ENCODE measurements at regions not wholly inside any gene's neighbourhood (a gene's known extent, or its start where the extent isn't known, plus 50 kb on each side); places are given as distances from the start of the nearest gene placed in this dataset.
"Not testable (repeated sequence)": the region's sequence is repeated elsewhere in the genome, so short reads cannot be mapped to it uniquely, and the experiment has no call there.

DNA sequence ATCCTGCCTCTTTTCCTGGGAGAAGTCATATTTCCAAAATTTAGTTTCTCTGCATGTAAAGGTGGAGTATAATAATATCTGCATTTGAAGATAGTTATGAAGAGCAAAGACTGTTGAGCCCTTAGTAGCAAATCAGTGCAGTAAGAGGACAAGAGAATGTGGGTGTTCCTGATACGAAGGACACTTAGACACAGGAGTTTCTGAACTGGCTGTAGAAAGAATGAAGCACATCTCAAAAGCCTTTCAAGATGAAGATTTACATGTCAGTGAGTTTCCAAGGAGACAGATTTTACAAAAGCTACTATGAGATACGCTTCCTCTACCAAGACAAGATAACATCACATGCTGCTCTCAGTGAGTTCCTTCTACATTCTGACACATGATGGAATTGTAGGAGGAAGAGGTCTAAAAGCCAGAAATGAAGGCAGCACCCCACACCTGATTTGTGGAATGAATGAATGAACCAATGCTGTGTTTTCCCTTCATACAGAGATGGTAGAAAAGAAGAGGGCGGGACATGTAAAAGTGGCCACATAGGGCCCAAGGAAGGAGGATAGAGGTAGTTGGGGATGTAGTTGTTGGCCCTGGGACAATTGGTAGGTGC, 173.6 kb upstream of the PDE1C start:
- intact Hi-C loops (cut with micrococcal nuclease): no loop called here
- DNase-seq (no peak), ATAC-seq (no peak)

DNA sequence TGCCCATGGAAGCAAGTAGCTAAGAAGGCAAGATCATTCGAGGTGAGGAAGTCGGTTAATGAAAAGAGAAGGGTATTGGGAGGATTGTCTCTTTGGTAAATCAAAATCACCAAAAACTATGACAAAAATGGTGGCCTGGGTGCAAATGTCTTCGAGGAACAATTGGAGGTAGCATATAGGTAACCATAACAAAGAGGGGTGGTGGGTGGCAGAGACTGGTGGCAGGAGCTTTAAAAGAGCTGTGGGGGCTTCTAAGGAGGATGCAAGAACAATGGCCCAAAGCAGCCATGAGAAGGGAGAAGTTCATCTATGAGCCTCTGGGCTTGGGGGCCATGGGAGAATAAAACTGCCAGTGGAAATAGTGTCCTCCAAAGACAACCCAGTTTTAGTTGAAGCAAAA, 172.2 kb upstream of the PDE1C start:
- intact Hi-C loops (cut with micrococcal nuclease): no loop called here
- ATAC-seq (no peak), DNase-seq (no peak)

DNA sequence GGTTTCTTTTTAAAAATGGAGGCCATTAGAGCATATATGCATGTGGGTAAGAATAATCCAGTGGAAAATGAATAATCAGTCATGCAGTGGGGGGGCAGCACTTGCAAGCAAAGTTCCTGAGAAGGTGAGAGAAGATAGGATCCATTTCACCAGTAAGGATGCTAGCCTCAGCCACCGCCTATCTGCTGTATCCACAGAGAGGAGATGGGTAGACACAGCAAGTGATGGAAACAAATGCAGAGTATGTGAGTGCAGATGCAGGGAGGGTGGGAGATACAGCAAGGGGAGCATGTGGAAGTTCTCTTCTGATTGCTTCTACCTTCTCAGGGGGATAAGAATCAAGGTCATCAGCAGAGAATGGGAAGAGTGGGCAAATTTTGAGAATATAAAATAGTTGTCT, 171.4 kb upstream of the PDE1C start:
- ATAC-seq (no peak), DNase-seq (no peak)
- intact Hi-C loops (cut with micrococcal nuclease): no loop called here

DNA sequence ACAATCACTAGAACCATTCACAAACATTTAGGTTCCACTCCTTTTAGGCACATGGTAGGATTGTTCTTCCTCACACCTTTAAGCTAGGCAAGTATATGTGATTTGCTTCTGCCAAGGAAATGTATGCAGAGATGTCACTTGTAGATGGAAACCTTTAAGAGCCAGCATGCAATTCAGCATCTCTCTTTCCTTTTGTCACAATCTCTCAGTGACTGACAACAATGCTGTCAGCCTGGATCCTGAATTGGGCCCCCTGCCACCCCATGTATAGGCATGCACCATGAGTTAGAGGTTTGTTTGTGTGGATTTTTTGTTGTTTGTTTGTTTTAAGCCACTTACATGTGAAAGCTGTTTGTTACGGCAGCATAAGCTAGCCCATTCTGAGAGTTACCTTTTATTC, 169.6 kb upstream of the PDE1C start:
- intact Hi-C loops (cut with micrococcal nuclease): no loop called here
- no peak for ATAC-seq
- no peak for DNase-seq

DNA sequence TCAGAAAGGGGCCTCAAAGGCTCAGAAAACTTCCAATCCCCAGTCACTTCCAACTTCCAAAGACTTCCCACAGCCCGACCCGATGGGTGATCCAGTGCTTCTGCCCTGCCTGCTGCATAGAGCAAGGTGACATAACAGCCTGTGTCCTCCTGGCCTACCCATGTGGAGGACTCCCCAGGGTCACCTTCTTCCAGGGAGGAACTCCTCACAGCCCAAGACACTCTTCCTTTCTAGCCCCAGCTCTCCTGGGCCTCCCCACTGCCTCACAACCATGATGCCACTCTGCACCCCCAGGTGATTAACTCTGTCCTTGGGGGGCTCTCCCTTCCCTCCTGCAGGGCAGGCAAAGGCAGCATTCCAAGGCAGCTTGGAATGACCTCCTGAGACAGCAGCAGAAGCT, 158.4 kb upstream of the PDE1C start:
- intact Hi-C loops (cut with micrococcal nuclease): no loop called here
- DNase-seq (no peak), ATAC-seq (no peak)

DNA sequence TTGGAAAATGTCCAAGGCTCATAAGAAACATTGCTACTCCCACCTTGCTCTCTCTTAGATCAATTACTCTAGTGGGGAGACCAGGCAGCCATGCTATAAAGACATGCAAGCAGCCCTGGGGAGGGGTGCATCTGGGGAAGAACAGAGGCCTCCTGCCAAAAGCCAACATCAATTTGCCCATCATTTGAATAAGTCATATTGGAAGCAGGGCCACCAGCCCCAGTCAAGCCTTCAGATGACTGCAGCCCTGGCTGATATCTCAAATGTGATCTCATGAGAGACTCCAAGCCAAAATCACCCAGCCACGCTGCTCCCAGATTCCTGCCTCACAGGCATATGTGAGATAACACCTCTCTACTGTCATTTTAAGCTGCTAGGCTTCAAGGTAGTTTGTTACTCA, 157.5 kb upstream of the PDE1C start:
- DNase-seq (no peak), ATAC-seq (no peak)
- intact Hi-C loops (cut with micrococcal nuclease): no loop called here

DNA sequence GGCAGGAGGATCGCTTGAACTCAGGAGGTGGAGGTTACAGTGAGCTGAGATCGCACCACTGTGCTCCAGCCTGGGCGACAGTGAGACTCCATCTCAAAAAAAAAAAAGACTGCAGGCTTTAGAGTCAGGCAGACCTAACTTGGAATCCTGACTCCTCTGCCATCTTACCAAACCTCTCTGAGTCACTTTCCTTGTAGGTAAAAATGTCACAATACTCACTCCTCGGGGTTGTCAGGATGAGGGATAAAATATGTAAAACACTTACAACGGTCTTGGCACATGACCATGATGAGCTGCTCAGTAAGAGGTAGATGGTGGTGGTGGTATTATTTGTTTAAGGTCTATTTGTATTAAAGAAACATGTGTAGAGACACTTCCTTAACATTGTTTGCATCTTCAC, 154.1 kb upstream of the PDE1C start:
- intact Hi-C loops (cut with micrococcal nuclease): no loop called here
- no peak for DNase-seq
- ATAC-seq: no peak

DNA sequence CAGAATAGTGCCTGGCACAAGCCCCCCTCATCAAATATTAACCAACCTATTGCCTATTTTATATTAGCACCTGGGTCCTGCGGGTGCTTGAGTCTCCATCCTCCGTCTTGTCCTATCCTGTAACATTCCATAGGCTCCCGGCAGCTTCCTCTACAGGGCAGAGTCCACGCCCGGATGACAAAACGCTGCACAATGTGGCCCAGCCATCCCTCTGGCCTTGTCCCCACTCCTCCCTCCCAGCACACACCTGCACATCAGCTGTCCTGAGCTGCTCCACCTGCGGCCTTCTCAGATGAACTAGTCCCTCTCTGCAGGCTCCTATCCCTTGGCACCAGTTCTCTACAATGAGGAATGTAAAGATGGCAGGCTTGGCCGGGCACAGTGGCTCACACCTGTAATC, 153.5 kb upstream of the PDE1C start:
- ATAC-seq (no peak), DNase-seq (no peak)
- intact Hi-C loops (cut with micrococcal nuclease): no loop called here

DNA sequence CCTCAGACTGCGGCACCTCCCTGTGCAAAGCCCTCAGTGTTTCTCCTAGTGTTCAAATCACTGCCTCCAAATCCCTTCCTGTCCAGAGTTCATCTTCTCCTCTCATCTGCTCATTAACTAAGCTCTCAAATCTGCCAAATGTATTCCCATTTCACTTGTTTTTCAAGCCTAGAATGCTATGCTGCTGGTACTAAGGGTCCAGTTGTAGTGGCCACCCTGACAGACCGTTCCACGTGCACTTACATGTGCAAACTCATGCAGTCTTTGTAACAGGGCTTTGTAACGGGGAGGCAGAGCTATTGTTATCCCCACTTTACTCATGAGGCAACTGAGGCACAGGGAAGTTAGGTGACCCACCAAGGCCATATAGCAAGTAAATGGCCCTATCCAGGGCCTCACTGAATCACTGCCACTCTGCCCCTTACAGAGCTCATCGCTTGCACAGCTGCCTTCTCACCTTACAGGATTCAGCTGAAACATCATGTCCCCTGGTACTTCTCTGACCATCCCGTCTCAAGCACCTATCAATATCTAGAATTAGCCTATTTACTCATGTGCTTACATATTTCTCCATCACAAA, 153.0 kb upstream of the PDE1C start:
- DNase-seq (no peak), ATAC-seq (no peak)
- intact Hi-C loops (cut with micrococcal nuclease): no loop called here

DNA sequence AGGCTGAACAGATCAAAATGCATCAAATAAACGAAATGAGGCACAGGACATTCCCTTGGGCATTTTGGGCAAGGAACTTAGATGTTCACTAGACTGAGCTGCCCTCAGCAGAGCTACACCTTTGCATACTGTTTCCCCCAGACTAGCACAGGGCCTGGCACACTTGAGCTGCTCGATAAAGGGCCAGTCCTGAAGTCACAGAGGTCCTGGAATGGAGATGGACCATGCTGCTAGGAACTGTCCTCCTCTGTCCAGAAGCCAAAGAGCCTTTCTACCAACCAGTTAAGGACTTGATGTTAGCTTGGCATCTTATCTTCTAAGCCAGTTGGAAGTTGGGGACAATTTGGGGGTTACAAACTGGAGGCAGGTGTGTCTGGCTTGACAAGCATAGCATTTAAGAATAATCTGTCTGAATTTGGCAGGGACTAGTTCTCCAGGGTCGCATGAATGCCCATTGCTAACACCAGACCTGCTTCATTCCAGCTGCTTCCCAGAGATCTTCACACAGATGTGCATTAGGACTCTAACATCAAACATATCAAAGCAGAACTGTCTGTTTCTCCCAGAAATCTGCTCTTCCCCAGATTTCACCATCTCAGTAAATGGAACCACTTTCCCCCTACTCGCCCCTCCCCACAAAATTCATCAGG, 152.2 kb upstream of the PDE1C start:
- intact Hi-C loops (cut with micrococcal nuclease): no loop called here
- DNase-seq: no peak
- ATAC-seq: no peak

DNA sequence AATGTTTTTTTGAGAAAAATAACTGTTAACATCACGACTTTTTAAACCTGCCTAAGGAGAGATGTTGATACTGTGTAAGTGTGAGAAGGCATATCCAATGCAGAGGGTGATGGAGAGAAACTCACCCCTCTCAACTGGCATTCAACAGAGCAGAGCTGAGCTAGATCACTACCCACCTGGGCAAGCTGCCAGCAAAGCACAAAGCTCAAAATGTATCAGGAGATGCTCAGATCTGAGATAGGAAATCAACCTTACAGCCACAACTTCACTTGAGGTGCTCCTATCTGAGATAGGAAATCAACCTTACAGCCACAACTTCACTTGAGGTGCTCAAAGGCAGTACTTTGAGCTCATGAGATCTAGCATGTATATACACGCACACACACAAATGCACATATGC, 151.5 kb upstream of the PDE1C start:
- no peak for ATAC-seq
- DNase-seq: no peak
- intact Hi-C loops (cut with micrococcal nuclease): no loop called here

DNA sequence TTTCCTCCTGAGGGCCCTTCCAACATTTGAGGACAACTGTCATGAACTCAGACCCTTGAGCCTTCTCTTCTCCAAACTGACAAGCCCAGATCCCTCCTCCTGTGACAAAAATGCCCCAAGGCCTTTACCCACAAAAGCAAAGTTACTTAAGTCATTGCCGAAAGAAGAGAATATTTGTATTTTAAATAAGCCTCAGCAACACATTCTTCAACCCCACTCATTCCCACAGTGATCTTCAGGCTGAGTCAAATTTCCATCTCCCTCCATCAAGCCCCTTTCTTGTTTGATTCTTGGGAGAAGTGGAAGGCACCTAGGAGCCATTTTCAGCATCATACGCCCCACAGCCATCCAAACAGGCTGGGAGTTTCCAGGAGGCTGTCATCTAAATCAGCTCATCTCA, 150.8 kb upstream of the PDE1C start:
- ATAC-seq (no peak), DNase-seq (no peak)
- intact Hi-C loops (cut with micrococcal nuclease): no loop called here

DNA sequence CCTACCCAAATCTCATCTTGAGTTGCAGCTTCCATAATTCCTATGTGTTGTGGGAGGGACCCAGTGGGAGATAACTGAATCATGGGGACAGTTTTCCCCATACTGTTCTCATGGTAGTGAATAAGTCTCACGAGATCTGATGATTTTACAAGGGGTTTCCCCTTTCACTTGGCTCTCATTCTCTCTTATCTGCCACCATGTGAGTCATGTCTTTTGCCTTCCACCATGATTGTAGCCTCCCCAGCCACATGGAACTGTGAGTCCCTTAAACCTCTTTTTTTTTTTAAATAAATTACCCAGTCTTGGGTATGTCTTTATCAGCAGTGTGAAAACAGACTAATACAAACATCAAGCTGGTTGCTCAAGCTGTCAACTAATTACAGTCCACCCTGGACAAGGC, 149.6 kb upstream of the PDE1C start:
- intact Hi-C loops (cut with micrococcal nuclease); ATAC-seq; DNase-seq: not testable (repeated sequence)

DNA sequence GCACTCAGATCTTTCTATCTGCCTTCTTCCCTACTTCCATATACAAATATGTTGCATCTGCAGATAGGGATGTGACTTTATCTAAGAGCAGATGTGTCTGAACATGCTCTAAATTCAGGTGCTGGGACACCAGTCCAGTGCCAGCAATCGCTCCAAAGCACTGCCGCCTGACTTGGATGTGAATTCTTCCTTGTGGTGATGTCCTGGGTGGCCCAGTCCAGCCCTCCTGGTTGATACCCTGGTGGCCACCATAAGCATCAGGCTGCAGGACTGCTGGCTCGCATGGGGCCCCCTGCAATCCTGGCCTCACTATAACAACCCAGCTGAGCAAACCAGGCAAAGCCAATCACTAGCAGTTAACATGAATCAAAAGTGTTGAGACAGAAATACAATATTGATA, 149.2 kb upstream of the PDE1C start:
- intact Hi-C loops (cut with micrococcal nuclease): no loop called here
- ATAC-seq (no peak), DNase-seq (no peak)

DNA sequence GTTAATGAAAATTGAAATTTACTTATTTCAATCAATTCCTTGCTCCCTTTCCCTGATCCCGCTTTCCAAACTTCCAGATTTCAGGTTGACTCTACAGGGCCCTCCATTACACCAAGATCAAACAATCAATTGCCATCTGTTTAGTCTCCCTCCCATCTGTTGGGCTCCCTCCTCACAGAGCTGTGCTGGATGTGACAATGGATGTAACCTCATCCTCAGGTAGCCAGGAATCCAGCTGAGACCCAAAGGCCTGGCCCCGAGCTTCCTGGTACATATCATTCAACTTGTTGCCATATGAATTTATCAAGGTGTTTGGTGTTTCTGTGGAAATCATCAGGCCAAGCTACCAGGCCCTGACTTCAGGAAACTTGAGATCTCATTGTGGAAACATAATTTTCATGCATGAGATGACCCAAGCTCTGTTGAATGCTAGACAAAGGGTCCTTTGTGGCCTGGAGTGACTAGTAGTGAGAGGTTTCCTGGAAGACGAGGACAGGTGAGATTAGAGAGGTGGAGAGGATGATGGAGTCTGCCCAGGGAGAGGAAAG, 148.6 kb upstream of the PDE1C start:
- intact Hi-C loops (cut with micrococcal nuclease): no loop called here
- ATAC-seq (no peak), DNase-seq (no peak)

DNA sequence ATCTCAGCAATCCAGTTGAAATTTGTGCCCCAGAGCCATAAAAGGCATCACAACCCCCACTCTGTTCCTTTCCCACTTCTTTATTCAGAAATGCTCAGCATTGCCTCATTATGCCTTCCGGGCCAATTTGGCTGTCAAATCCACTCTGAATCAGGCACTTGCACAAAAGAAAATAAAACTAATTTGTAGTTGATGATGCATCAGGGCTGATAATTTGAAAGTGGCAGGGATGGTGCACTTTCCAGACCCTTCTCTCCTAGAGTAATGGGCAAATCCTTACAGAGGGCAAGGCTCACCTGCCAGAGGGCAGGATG, 147.9 kb upstream of the PDE1C start:
- no peak for DNase-seq
- peak; percentile 70 for ATAC-seq
- intact Hi-C loops (cut with micrococcal nuclease): no loop called here

DNA sequence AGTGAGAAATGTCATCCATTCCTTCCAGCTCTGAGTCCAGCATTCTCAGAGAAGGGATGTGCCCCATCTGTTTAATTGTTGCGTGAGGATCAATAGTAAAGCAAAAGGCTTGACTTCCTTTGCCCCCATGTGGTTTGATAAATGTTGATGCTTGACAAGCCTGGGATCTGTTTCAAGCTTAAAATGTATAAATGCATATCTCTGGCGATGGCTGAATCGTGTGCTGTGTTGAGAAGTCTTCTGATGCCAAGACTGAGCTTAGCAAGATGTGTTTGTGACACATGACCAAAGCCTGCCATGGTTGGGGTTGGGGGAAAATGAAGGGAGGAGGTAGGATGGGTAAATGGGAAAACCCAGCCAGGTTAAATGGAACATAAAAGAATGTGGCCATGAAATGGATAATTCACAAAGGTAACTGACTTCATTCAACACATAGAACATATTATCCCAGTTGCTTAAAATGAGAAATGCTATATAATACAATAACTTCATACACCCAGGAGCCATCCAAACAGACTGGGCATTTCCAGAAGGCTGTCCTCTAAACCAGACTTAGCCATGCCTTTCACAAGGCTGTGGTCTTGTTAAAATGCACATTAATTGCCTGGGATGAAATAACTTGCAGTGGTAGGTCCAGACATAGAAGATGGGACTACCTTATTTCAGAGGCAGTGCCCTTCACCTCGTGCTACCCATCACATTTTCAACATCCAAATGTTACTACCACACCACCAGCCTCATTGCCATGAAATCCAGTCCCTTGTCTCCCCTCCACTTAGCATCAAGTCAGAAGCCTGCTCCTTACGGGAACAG, 147.3 kb upstream of the PDE1C start:
- ATAC-seq (no peak), DNase-seq (no peak)
- intact Hi-C loops (cut with micrococcal nuclease): no loop called here

DNA sequence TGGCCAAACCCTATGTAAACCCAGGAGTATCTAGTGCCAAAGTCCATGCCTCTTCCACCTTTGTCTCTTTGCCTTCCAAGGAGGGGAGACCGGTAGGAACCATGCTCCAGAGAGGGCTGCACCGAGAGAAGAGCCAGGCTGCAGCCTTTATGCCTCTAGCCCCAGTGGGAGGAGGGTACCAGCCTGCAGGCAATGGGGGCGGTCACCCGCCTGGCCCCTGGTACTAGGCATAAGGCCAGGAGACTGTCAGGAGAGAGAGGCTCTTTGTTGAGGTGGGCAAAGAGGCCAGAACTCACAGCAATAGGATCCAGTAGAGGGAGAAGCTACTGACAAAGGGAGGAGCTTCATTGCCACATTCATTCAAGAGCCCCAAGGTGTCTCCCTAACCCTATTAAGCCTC, 146.6 kb upstream of the PDE1C start:
- ATAC-seq (no peak), DNase-seq (no peak)
- intact Hi-C loops (cut with micrococcal nuclease): no loop called here

DNA sequence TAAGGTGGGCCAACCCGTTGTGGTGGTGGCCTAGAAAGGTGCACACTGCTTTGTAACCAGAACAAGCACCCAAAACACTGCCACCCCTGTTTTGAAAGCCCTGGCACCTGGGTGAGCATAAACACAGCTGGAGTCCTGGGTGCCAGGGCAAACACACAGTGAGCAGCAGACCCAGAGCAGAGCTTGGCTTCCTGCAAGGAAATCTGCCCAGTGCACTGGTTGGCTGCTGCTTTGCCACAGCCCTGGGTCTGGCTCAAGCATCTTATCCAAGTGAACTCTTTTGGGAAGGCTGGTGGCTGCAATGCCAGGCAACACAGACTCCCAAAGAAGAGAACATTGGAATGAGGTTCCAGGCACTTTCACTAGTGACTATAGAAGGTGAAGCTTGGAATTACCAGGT, 145.5 kb upstream of the PDE1C start:
- ATAC-seq (no peak), DNase-seq (no peak)
- intact Hi-C loops (cut with micrococcal nuclease): no loop called here

DNA sequence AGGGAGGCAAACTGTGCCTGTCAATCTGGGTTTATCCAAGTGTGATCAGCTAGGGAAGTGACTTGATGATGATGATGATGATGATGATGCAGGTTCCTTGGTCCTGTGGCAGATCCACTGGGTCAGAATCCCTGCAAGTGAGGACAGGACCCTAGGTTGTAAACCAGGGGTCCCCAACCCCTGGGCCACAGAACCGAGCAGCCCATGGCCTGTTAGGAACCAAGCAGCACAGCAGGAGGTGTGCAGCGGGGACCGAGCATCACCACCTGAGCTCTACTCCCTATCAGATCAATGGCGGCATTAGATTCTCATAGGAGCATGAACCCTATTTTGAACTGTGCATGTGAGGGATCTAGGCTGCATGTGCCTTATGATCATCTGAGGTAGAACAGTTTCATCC, 144.7 kb upstream of the PDE1C start:
- intact Hi-C loops (cut with micrococcal nuclease): loop anchor here (5.0 kb wide), 1 partner anchor 132 kb away; no protein-coding TSS in a partner anchor
- DNase-seq (no peak), ATAC-seq (no peak)
